Activated CD8-positive, alpha-beta memory T cell treated with anti-CD3 and anti-CD28 coated beads for 1 hour (primary cell): ENCODE measurements at regions not wholly inside any gene's neighbourhood (a gene's known extent, or its start where the extent isn't known, plus 50 kb on each side); places are given as distances from the start of the nearest gene placed in this dataset.

Experiments
- DNase-seq, 2 donors: peaks; one replicate each; pipeline ENCODE4 v3.0.0-alpha.2; 2020; ENCODE audit warnings: low read depth in 1 of 2; ENCODE audit errors: extremely low read depth in 1 of 2

DNA sequence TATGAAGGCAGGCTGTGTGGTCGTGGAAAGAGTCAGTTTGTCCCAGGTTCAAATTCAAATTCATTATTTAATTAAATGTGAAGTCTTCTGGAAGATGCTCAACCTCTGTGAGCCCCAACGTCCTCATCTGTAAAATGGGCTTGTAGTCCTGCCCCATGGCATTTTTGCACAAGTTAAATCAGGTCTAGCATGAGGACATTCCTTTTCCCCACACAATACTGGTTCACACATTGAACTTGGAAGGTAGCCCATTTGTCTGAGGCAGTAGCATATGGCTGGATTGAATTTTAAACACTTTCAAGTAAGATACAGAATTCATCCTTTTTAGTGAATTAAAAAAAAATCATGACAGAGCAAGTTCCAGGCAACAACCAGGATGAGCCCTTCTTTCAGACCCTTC lies 665.4 kb upstream of the HS6ST1 start:
- no peak for DNase-seq

GRCh38 chr2:128984855-128985254 lies 666.2 kb upstream of the HS6ST1 start:
- no peak for DNase-seq

DNA sequence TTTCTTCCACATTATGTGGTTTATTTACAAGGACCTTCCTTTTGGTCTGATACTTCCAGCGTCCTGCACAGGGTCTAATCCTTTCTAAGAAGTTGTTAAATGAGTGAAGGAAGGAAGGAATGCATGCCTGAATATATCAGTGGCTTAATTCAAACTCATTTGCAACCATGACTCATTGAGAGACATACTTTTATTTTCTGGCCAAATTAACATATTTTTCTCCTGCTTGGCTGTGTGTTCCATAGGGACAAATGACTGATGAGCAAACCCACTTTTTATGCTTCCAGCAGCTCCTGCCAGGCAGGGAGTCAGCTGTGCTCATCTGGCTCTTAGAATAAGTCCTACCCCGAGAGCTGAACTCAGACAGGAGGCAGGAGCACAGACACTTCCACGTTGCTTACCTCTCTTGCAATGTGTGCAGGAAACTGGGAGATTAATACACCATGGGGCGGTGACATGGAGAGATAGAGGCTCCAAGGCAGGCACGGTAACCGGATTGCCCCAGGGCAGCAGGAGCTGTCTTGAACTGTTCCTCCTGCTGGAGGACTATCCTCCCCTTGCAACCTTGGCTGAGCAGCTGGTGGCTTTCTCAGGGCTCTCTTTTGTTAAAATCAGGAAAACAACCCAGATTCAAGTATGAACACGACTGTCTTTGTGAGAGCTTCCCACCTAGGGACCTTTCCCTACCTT lies 667.5 kb upstream of the HS6ST1 start:
- DNase-seq, result no peak

DNA sequence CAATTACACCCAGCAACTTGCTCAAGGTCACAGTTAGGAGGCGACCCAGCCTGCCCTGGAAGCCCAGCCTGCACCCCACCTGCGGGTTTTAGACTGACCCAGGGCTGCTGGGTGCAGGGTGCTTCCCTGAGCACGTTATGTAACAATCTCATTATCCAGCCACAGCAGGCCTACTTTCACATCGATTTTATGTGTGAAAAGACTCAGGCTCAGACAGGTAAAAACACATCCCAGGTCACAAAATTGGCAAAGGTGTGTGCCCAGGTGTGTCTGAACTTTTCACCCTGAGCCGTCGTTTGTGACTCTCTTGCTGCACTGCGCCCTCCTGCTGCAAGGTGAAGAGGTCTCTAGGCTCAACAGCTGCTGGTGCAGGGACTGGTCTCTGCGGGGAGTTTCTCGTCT lies 668.2 kb upstream of the HS6ST1 start:
- DNase-seq, result no peak

- DNase-seq, result no peak
Measured at GRCh38 chr2:128988326-128988725, 669.7 kb upstream of the HS6ST1 start.

DNA sequence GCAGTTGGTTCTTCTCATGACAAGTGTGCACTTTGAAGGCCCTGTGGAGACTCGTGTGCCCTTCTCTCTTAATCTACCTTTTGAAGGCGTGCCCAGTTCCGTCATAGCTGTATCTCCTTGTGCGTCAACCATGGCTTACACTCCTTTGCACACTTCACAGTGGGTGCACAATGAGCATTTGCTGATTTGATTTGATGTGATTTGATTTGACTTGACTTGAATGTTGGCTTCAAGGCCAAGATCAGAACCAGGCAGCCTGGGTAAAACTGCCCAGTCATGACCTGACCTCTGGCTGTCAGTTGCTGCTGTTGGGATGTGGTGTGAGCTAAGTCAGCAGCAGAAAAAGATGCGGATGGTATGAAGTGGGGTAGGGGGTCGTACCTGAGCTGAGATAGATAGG lies 670.3 kb upstream of the HS6ST1 start:
- DNase-seq, result no peak

GRCh38 chr2:128995086-128995485 lies 676.4 kb upstream of the HS6ST1 start:
- DNase-seq, result no peak

DNA sequence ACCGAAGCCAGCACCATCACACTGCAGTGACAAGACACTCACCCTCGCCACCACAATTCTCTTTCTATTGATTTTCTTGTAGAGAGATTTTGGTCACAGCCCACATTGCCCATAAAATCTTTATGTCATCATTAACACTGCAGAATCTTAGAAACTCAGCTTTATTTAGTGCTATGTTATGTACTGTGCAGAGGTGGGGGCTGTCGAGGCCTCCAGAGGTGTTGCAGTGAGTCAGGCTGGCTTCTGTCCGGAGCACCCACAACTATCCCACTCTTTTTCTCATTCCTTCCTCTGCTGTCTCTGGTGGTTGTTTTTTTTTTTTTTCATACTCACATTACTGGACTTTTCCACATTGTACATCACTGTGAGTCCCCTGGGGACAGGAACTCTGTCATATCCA lies 677.4 kb upstream of the HS6ST1 start:
- no peak for DNase-seq

DNA sequence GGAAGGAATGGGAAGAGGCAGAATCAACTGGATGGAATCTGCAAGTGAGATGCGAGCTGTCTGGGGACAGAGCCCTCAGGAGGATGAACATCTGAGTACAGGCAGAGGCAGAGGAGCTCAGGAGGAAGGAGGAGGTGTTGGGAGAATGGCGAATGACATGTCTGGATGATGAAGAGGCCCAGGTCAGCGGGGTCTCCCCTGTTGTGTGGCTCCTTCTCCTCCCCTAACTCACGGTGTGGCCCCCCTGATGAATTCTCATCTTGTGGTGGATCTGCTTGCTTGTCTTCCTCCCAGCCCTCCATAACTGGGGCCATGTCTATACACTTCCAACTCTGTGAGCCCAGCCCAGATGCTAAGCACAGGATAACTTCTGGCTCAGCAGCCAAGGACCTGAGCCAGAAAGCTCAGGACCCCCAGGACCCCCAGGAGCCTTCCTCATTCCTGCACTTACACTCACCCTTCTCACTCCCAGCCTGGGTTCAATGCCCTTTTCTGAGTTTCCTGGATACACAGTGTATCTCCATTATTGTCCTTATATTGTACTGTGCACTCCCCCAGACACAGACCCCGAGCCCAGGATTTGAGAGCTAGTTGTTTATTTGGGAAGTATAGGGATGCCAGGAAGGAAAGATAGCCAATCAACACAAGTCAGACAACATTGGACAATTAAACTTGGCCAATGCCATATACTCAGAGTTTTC lies 678.6 kb upstream of the HS6ST1 start:
- DNase-seq, result no peak

DNA sequence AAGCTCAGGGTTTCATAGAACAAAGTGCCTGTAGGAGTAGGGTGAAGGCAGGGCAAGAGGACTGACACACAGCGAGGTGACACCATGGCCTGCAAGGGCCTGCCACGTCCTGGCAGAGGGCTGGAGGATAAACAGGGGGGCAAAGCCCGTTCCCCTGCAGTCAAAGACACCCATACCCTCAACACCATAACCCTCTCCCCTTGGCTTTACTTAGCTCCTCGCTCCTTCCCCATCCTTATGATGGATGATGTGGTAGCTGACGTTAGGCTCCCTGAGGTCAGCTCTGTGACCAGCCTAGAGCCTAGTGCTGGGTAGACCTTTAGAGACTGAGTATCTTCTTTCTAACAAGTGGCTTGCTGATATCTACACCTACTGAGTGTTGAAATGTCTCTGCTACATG lies 683.3 kb upstream of the HS6ST1 start:
- no peak for DNase-seq

DNA sequence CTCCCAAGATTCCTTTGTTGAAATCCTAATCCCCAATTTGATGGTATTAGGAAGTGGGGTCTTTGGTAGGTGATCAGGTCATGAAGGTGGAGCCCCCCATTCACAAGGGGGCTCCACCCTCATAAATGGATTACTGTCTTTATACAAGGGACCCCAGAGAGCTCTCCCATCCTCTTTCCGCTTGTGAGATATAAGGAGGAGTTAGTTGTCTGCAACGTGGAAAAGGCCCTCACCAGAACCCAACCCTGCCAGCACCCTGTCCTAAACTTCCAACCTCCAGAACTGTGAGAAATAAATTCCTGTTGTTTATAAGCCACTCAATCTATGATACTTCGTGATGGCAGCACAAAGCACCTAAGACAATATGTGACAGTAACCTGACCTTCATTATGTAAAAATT lies 684.1 kb upstream of the HS6ST1 start:
- no peak for DNase-seq

DNA sequence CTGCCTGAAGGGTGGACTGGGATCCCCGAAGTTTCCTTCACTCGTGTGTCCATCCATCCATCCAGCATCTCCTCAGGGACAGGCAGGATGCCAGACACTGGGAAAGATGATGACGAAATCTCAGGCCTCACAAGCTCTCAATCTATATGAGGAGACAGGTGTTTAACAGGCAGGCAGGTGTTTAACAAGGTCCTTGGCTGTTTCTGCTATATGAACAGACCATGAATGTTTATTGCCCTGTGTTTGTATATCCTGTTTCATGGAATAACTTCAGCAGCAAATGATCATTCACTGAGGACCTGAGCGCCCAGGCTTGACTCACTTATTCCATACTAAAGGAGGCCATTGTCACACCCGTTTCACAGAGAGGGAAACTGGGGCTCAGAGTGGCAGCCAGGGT lies 685.8 kb upstream of the HS6ST1 start:
- DNase-seq, result no peak

GRCh38 chr2:129004940-129005490 lies 686.3 kb upstream of the HS6ST1 start:
- no peak for DNase-seq

GRCh38 chr2:129006135-129006886 lies 687.6 kb upstream of the HS6ST1 start:
- DNase-seq, result no peak

DNA sequence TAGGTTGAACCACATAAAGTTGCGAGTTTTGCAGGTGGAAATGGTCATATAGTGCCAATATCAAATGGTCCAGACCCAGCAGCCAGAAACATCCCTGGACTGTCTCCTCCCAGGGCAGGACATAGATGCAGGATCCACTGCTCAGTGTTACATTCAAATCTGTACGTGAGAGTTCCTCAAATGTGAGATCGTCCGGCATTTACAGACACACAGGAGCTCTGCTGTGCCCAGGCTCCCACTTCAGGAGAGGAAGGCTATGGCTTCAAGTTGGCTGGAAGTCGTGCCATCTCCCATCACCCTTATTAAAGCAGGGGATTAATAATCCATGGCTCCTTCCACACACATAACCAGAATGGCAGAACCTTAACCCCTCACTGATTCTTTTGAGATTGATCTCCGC lies 688.2 kb upstream of the HS6ST1 start:
- DNase-seq, result no peak

GRCh38 chr2:129008055-129008880 lies 689.6 kb upstream of the HS6ST1 start:
- DNase-seq, result no peak

DNA sequence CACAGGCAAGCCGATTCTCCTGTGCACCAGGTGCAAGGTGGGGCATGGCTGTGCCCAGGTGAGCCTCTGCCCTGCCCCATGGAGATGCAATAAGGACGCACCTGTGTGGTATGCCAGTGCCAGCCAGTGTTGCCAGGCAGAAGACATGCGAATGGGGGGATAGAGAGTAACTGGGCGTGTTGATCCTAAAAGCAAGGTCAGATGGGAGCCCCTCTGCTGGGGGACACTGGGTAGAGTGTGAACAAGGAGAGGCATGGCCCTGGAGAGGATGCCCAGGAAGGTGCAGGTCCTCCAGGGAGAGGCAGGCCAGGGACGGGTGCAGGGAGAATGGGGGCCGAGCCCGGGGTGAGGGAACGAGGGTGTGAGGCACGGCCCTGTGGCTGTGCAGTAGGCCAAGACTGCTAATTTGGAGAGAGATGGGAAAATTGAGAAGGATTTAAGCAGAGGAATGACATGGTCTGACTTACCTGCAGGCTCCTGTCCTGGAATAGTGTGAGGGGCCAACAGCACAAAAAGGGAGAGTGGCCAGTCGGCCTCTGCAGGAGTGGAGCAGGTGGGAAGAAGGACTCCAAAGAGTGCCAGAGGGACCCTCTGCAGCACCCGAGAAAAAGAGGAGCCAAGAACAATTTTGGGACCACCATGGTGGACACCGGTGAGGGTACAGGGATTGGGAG lies 690.4 kb upstream of the HS6ST1 start:
- no peak for DNase-seq

DNA sequence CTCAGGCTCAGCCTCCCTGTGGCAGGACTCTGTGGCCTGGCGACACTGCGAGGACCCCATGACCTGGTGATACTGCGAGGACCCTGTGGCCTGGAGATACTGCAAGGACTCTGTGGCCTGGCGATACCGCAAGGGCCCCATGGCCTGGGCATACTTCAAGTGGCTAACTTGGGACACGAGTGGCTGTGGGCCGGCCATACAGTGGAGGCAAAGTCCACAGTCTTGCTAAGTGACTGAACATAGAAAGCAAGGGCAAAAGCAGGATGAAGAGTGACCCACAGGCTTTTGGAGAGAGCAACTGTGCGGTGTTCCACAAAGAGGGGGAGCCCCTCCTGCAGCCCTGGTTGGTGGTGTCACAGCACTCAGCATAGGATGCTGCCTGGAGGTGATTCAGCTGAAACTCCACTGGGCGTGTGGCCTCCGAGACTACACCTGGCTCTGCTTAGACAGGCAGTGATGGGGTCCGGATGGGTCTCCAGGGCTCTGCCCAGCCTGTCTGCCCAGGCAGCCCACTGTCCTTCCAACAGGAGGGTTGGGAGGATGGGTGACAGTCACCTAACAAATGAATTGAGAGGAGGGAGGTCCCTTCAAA lies 691.0 kb upstream of the HS6ST1 start:
- DNase-seq, result no peak

DNA sequence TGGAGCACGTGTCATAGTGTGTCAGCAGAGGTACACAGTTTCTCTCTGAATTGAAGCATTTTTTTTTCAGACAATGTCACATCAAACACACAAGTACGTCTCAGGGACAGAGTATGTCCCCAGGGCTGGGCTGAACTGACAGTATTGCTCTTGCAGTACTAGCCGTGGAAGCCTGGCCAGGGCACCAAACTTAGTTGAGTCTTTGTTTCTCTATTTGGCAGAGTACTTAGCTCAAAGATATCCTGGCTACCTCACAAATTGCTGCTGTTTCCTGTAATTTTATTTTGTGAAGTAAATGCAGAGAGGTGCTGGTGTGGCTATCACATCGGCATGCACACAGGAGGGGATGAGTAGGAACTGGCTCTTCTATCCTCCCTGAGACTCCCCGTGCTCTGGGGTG lies 691.6 kb upstream of the HS6ST1 start:
- no peak for DNase-seq

DNA sequence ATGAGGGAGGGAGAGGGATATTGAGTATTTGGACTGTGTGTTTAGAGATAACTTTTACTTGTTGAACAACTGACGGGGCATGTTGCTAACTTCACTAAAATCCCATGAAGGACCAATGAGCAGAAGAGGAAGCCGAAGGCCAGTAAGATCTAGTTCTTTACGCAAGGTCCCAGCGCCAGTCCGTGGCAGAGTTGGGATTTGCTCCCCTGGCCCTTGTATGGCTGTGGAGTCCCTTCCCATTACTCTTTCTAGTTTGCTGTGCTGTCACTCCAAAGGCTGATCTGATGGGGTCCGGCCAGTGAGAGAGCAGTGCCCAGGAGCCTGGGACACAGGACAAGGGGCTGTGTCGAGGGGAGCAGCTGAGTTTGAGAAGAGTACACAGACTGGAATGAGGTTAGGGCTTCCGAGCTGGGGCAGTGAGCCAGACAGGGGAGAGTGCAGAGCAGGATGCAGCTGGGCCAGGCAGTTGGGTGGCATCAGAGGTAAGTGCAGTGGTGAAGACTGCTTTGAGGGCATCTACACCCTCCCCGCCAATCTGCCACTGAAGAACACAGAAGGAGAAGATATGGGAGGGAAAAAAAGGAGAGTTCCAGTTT lies 692.9 kb upstream of the HS6ST1 start:
- no peak for DNase-seq
